ENCODE measurements at regions not wholly inside any gene's neighbourhood (a gene's known extent, or its start where the extent isn't known, plus 50 kb on each side); places are given as distances from the start of the nearest gene placed in this dataset.
"Not testable (repeated sequence)": the region's sequence is repeated elsewhere in the genome, so short reads cannot be mapped to it uniquely, and the experiment has no call there.

DNA sequence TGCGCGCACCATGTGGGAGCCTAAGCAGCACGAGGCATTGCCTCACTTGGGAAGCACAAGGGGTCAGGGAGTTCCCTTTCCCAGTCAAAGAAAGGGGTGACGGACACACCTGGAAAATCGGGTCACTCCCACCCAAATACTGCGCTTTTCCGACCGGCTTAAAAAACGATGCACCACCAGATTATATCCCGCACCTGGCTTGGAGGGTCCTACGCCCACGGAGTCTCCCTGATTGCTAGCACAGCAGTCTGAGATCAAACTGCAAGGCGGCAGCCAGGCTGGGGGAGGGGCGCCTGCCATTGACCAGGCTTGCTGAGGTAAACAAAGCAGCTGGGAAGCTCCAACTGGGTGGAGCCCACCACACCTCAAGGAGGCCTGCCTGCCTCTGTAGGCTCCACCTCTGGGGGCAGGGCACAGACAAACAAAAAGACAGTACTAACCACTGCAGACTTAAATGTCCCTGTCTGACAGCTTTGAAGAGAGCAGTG is 627.7 kb upstream of the VRK2 start:
- not testable (repeated sequence) for DNase-seq (ENCODE audit: low read depth in 2 of 2)

DNA sequence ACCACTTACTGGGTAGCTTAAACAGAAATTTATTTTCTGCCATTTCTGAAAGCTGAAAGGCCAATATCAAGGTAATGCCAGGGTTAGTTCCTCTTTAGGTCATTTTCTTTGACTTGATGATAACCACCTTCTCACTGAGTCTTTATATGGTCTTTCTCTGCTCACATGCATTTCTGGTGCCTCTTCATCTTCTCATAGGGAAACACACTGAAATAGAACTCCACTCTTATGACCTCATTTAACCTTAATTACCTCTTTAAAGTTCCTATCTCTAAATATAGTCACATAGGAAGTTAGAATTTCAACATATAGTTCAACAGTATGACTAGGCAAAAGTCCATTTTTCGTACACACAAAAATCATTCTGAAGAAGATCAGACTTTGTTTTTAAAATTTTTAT is 616.8 kb upstream of the VRK2 start:
- DNase-seq (ENCODE audit: low read depth in 2 of 2) = no peak

DNA sequence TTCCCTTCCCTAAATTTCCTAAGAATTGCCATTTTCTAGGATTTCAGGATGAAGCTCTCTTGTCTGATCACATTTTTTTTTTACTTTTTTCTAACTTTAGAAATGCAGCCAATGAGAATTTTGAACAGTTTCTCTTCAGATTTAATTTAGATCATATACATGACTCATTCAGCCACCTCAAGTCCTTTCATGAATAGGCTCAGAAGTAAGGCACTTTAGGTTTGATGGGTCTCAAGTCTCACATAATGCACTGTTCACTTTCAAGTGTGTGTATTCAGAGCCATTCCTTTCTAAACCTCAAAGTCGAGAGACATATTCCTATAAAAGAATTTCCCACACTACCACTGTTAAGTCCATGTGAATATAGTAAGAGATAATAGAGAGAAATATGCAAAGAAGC is 614.1 kb upstream of the VRK2 start:
- DNase-seq (ENCODE audit: low read depth in 2 of 2) = no peak

DNA sequence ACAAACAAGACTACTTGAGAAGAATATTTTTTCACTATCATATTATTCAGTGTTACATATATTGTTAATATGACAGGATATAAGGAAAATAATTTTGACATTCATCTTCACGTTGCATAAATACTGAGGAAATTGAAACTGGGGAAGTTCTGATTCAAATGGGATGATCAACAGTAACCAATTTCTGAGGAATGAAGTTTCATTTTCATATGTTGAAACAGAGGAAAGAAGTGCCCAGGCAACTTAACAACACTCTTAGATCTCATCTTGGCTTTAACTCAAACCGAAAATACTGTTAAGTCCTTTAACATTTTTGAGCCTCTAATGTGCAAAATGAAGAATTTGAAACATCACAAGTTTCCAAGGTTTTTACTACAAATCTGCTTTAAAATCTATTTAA is 612.2 kb upstream of the VRK2 start:
- DNase-seq (ENCODE audit: low read depth in 2 of 2) = no peak

DNA sequence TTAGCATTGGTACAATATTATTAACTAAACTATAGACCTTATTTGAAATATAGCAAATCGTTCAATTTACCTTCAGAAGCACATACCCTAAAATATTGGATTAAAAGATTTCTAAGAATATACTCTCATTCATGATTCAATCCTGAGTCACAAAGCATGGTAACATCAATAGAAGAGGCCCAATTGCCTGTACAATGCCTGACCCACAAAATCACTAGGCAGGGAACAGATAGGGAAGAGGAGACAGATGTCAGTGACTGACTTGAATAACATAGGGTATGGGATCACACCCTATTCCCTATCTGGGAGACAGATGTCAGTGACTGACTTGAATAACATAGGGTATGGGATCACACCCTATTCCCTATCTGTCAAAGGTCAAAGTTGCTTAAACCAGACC is 611.6 kb upstream of the VRK2 start:
- DNase-seq (ENCODE audit: low read depth in 2 of 2) = no peak

DNA sequence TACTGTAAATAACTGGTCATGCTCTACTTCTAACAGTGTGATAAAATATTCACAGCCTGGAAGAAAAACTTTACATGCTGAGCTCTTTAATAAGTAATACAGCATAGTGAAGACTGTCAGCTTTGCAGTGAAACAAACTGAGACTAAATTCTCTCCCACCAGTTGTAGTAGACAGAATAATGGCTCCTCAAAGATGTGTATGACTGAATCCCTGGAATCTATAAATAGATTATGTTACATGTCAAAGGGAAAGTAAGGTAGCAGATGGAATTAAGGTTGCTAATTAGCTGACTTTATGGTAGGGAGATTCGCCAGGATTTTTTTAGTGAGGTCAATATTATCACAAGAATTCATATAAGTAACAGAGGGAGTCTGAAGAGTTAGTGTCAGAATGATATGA is 609.5 kb upstream of the VRK2 start:
- no peak for DNase-seq (ENCODE audit: low read depth in 2 of 2)

DNA sequence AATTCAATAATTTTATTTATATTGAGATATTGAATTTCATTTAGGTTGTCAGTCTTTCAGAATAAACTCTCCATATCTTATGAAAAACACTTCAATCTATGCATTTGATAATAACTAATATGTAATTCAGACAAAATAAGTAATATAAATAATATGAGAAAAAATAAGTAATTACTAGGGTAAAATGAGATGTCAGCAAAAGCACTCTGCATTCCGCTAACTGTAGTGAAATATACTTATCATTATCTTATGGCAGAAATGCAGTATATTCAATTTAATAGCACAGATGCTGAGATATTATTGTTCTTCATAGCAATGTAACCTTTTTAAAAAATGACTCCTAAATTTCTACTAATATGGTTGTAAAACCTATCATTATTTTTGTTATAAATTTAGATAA is 606.2 kb upstream of the VRK2 start:
- no peak for DNase-seq (ENCODE audit: low read depth in 2 of 2)

DNA sequence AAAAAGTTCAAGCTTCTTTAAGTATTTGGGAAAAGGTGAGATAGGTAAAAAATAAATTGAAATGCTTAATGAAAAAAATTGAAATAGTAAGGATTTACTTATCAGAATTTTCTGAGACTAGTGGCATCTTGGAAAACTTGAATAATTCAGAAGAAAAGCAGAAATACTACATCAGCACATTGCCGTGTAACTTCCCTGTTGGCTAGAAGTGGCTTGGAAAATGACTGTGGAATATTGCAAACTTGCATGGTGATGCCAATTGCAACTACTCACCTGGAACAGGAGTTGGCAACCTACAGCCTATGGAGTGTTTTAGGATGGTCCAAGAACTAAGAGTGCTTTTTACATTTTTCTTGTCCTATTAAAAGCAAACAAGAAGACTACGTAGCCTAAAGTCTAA is 603.5 kb upstream of the VRK2 start:
- no peak for DNase-seq (ENCODE audit: low read depth in 2 of 2)

DNA sequence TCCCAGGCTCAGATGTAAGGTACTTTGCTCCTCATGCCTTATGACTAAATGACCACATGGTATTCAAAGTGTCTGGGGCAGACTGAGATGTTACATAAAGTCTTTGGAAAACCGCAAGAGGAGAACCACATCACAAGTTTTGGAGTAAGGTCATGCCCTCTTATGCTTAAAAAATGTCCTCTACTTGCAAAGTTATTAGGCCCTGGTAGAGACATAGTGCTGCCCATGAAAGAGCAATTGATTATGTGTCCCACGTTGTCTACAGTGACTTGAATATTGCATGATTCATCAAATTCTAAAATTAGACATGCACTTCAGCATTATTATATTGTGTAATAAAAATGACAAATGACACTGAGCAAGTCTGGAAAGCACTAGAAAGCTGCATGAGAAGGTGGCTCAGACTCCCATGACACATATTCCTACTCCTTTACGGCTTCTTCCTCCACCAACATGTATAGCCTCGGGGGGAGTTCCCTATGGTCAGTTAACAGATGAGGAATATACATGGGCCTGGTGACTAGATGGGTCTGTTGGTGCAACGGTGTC is 602.6 kb upstream of the VRK2 start:
- no peak for DNase-seq (ENCODE audit: low read depth in 2 of 2)

DNA sequence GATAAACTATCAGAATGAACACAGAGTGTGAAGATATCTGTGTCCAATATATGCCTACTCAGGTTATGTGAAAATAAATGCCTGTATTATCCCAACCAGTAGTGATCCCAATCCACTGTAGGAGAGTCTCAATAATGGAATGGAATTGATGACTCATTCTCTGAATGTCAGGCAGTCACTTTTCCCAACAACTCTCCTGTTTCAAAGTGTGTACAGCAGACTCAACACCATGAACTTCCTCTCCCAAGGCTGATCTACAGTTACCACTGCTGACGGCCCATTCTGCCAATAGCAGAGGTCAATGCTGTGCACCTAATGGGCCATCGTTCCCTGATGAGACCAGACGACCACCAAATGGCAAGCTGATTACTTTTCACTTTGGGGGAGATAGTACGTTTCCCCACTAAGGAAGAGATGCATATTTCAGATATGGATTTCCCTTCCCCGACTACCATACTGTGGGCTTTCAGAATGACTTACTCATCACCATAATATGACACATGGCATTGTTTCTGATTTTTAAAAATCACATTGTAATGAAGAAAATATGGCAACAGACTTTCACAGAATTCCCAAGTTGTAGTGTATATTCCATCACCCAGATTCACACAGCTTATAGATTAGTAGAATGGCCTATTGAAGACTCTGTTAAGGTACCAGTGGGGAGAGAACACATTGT is 601.7 kb upstream of the VRK2 start:
- no peak for DNase-seq (ENCODE audit: low read depth in 2 of 2)

DNA sequence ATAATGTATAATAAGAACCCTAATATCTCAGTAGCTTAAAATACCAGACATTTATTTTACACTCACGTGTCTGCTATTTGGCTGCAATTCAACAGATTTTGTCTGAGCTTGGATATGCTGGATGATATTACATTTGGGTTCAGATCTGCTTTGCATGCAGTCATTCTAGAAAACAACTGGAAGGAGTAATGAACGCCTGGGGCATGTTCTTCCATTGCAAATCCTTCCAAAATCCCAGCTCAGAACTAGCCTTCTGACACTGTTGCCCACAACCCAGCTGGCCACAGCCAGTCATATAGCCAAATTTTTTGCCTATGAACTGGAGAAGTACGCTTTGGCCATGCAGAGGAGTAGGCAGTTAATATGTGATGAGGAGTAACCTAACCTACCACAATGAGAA is 597.8 kb upstream of the VRK2 start:
- no peak for DNase-seq (ENCODE audit: low read depth in 2 of 2)

DNA sequence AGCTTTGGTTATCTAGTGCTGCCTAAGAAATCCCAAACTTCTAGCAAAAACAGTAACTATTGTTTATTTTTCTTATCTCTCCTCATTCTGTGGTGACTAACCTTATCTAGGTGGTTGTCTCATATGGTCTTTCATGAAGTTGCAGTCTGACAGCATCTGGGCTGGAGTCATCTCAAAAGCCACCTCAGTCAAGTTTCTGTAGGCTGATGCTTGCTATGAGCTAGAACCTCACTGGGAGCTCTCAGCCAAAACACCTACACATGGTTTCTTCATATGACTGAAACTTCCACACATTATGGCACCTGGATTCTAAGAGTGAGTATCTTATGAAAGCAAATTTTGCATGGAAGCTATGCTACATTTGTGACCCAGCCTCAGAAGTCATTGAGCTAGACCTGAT is 596.4 kb upstream of the VRK2 start:
- no peak for DNase-seq (ENCODE audit: low read depth in 2 of 2)

DNA sequence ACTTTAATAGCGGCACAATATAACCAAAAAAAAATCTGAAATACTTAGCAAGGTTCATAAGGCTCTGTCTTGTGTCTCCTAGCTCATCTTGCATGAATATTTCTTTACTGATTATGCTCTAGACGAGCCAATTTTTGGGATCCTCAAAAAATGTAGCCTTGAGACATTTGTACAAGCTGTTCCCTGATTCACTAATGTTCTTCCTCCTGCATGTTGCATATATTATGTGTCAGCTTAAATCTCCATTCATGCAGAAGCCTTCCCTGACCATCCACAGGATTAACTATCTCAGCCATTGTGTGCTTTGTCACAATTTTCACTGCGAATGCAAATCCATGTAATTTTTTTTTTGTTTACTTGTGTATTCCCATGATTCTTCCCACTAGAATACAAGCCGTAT is 594.0 kb upstream of the VRK2 start:
- DNase-seq (ENCODE audit: low read depth in 2 of 2) = no peak

DNA sequence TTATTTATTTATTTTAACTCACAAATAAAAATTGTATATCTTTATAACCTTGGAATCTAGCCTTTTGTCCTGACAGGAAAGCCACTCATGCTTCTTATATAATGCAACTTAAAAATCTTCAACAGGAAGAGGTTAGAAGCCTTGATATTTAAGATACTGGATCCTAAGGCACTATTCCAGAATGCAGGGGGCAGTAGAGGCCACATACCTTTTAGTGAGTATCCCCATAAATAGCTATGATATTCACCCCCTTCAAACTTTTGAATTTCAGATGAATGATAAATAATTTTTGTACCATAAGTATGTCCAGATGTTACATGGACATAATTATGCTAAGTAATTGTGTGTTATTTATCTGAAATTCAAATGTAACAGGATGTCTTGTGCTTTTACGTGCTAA is 592.7 kb upstream of the VRK2 start:
- no peak for DNase-seq (ENCODE audit: low read depth in 2 of 2)

DNA sequence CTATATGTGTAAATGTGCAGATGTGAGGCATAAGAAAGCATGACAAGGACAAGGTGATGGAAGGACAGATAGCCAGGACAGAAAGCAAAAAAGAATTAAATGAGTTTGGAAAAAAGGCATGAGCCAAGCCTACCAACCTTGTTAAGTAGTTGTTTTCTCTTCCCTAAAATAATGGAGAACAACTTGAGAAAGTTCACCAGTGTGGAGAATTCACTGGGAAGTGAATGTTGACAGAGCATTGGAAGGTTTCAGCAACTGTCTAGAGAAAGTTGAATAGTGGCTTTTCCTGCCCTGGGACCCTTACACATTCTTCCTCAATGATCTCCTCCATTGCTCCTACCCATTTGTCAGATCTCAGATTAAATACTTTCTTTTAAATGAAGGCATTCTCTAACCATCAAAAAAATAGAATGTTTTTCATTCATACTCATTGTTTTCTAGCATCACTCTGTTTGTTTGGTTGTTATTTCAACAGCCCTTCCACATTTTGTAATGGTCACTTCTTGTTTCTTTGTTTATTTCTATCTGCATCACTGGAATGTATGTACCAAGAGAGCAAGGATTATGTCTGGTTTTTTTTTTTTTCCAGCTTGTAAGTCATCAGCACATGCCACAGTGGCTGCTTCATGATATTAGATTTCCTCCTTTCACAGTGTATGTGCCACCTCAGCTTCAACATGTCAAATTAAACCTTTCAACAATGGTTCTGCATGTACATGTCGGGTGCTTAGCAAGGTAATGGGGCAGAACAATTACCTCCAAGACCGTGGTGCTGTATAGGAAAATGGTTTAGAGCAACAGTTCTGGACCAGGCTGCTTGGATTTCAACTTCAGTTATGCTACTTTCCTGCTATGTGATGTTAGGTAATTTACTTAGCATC is 586.0 kb upstream of the VRK2 start:
- DNase-seq (ENCODE audit: low read depth in 2 of 2) = no peak

DNA sequence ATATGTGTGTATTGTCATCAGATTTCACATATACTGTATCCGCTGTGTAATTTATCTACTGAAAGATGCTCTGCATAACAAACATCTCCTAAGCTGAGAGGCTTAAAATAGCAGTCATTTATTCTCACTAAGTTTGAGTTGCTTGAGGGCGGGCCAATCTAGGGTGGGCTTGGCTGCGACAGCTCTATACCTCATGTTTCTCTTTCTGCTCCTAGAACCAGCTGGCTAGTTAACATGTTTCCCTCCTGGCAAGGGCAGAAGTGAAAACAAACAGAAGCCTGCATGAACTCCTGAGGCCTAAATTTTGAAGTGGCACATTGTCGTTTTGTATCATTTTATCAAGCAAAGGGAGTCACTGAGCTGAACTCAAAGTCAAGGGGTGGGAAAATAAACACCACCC is 585.0 kb upstream of the VRK2 start:
- DNase-seq (ENCODE audit: low read depth in 2 of 2) = no peak

DNA sequence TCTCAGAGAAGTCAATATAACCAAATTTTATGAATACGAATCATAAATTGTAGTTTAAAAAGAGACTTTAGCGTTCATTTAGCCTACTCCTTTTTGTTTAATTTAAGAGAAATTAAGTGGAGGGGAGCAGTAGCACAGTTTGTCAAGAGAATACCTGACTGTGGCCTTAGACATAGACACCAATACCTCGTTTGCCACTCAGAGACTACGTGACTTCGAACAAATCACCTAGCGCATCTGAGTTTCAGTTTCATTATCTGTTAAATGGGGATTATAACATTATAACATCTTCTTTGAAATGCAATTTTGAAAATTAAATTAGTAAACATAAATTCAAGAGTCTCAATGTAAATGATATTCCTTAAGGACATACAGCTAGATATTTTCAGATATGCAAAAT is 581.5 kb upstream of the VRK2 start:
- DNase-seq (ENCODE audit: low read depth in 2 of 2) = no peak

DNA sequence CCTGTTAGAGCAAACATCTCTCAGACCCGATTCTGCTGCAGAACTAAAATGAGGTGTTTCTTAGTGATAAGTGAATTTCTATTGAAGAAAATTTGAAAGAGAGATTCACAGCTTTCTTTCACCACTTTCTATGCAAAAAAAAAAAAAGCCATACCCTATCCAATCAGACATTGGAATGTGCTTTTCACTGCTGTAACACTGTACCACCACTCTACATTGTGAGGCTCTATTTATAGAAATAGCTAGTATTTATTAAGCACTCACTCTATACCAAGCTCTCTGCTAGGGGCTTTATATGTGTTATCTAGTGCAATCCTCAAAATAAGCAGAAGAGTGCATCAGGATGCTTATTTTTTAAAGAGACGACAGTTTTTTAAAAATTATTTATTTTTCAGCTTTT is 580.6 kb upstream of the VRK2 start:
- DNase-seq (ENCODE audit: low read depth in 2 of 2) = no peak

DNA sequence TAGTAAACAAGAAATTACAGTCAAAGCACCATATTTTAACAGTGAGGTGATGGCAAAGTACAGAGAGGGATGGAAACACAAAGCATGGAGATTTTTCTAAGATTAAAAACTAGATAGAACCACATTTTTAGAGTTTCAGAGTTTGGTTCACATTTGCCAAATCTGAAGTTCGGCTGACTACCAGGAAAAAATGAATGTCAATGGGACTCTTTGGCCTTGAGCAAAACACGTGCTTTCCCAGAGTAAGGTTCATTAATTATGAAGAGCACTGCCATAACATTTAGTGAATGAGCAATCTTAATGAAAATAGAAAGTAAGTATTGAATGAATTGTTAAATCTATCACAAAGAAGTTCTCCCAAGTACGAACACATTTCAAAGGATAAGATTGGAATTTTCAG is 571.2 kb upstream of the VRK2 start:
- no peak for DNase-seq (ENCODE audit: low read depth in 2 of 2)

DNA sequence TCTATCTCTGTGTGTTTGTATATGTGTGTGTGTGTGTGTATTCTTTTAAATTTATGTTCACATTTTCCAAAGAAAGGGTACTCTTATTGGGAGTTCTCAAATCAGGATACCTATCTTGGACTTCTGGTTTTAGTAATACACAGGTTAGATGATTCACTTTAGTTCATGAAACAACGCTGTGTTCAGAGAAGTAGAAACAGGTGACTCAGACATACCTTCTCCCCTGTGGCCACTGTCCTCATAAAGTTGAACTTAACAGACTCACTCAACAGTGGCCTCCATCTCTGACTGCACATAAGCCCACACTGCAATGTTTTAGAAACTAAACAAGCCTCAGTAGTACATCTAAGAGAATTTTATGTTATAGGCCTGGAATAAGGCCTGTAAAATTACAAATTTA is 566.6 kb upstream of the VRK2 start:
- DNase-seq (ENCODE audit: low read depth in 2 of 2) = no peak

DNA sequence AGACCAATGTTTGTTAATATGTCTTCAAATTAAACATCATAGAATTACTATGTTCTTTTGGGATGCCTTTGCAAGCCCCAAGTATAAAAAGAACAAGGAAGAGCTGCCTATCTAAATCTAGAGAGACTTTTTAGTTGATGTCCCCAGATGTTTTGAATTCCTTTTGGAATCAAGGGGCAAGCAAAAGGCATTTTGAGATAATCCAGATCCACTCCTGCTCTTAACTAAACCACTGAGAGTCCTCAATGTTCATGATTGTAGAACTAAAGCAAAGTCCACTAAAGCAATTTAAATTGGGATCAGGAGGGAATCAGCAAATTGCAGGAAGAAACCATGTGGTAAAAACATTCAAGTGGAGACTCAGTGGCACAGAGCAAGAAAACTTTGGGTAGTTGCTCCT is 558.5 kb upstream of the VRK2 start:
- no peak for DNase-seq (ENCODE audit: low read depth in 2 of 2)

DNA sequence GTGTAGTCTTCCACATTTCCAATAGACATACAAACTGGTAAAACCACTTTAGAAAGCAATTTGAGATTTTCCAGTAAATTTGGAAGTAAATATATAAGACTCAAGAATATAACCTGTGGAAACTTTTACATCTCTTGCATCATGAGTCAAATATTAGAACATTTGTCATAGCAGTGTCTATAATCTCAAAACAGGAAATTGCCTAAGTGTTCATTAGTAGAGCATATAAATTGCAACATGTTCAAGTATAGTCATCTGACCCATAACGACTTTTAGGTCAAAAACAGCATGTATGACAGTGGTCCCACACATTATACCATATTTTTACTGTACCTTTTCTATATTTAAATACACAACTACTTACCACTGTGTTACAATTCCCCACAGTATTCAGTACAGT is 555.9 kb upstream of the VRK2 start:
- no peak for DNase-seq (ENCODE audit: low read depth in 2 of 2)

DNA sequence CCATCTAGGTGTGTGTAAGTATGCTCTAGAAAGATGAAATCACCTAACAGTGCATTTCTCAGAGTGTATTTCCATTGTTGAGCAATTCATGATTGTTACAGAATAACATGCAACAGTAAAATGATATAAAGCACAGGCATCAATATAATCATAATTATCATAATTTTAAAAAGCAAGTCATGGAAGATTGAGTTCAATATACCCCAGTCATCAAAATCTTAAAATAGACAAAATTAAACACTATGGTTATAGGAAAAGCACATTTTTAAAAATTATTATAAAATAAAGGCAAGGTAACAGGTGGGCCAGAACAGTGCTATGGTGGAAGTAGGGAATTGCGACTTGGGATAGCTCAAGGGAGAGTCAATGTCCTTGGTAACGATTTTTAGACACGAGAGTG is 555.4 kb upstream of the VRK2 start:
- DNase-seq (ENCODE audit: low read depth in 2 of 2) = no peak

All from lung microvascular endothelial cell (primary cell).